ENCODE measurements at regions not wholly inside any gene's neighbourhood (a gene's known extent, or its start where the extent isn't known, plus 50 kb on each side); places are given as distances from the start of the nearest gene placed in this dataset.

DNA sequence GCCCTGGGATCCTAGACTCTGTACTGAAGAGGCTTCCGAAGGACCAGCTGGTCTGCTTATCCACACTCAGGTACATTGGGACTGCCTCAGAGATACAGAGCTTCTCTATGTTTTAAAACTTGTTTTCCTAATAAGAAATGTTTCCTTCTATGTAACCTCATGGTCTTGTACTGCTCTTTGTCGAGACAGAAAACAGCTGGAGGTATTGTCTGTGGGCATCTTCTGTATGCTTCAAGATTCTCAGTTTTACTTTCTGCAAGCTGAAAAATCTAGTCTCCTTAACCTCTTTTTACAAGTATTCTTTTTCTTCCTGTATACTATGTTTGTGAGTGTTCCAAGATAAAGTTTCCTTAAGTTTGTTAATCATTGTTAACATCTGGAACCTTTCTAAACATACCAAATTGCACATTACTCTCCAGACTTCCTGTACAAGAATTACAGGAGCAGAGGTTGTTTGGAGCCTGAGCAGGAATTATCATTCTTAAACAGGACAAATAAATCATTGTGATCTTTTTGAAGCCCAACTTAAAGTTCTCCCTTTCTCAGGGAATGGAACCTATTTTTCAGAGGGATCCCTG lies 358.3 kb upstream of the CFAP20DC start:
- TF ChIP-seq POU2F2 (IDR thresholded peaks at IDR 0.05; ENCODE audit: low read depth, low read length) (no peak), PAX5 (IDR thresholded peaks at IDR 0.05; ENCODE audit: insufficient read depth, low read length, severe bottlenecking) (no peak), POLR2AphosphoS5 (IDR thresholded peaks at IDR 0.05; ENCODE audit: low read depth, low read length) (no peak), SPI1 (IDR thresholded peaks at IDR 0.05; ENCODE audit: low read depth, low read length) (no peak), POLR2A (IDR thresholded peaks at IDR 0.05; ENCODE audit: low read depth, low read length) (no peak), TAF1 (IDR thresholded peaks at IDR 0.05; ENCODE audit: low read depth, low read length) (no peak)
- no peak for DNase-seq (ENCODE audit: insufficient read length, low spot score)
- no peak for FAIRE-seq

DNA sequence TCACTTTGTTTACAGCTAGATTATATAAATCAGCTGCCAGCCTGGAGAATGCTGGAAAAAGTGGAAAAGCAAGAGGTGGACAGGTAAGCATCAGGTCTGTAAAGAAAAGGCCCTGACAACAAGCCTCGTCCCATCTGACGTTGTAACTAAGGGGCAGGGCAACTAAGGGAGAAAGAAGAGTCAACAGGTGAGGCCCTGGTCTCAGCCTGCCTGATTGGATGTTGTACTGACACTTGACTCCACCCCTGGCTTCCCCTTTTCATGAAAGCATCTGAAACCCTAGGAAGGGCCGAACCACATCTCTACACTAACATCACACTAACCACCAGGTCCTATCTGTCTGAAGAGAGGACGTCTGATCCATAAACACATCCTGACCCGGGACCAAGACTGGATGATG lies 357.6 kb upstream of the CFAP20DC start:
- DNase-seq (ENCODE audit: insufficient read length, low spot score) (no peak), FAIRE-seq (peak; percentile 41)
- TF ChIP-seq SPI1 (IDR thresholded peaks at IDR 0.05; ENCODE audit: low read depth, low read length) (peak; percentile 44; the same call in 1 of the 2 replicates), POU2F2 (IDR thresholded peaks at IDR 0.05; ENCODE audit: low read depth, low read length) (no peak)

DNA sequence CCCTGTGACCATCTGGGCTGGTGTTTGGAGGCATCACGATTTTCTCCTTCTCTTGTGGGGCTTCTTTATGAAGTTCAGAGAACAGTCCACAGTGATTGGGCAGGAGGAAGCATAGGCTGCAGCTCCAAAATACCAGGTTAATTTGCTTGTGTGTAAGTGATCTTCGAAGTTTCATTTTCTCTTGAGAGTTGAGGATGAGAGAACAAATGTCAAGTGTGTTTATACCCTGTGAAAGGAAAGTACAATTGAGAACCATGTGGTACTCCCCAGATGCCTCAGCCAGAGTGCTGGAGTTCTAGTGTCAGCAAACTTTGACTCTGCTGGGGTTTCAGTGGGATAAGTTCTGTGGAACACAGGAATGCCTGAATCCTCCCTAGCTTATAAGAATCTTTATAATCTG lies 357.1 kb upstream of the CFAP20DC start:
- no peak for DNase-seq (ENCODE audit: insufficient read length, low spot score)
- TF ChIP-seq TAF1 (IDR thresholded peaks at IDR 0.05; ENCODE audit: low read depth, low read length) (no peak), SPI1 (IDR thresholded peaks at IDR 0.05; ENCODE audit: low read depth, low read length) (no peak), PAX5 (IDR thresholded peaks at IDR 0.05; ENCODE audit: insufficient read depth, low read length, severe bottlenecking) (no peak), POLR2A (IDR thresholded peaks at IDR 0.05; ENCODE audit: low read depth, low read length) (no peak), POLR2AphosphoS5 (IDR thresholded peaks at IDR 0.05; ENCODE audit: low read depth, low read length) (no peak), POU2F2 (IDR thresholded peaks at IDR 0.05; ENCODE audit: low read depth, low read length) (no peak)
- FAIRE-seq = peak; percentile 74

DNA sequence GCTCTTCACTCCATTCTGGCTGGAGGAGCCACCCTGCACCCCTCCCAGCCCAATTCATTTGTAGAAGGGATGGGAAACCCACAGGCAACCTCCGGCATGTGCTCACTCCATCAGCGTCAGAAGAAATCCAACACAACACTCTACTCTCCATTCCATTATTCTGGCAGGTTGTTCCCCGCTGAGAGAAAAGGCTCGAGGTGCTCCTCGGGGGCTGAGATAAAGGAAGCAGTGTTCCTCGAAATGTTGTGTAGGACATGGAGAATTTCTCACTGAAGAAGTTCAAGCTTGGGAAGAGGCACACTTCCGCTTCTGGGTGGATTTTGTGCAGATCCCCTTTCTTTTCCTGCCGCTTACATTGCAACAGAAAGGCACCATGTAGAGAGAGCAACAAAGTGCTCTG lies 355.0 kb upstream of the CFAP20DC start:
- TF ChIP-seq POLR2A (IDR thresholded peaks at IDR 0.05; ENCODE audit: low read depth, low read length) (no peak), POU2F2 (IDR thresholded peaks at IDR 0.05; ENCODE audit: low read depth, low read length) (no peak), TAF1 (IDR thresholded peaks at IDR 0.05; ENCODE audit: low read depth, low read length) (no peak), PAX5 (IDR thresholded peaks at IDR 0.05; ENCODE audit: insufficient read depth, low read length, severe bottlenecking) (no peak), SPI1 (IDR thresholded peaks at IDR 0.05; ENCODE audit: low read depth, low read length) (no peak), POLR2AphosphoS5 (IDR thresholded peaks at IDR 0.05; ENCODE audit: low read depth, low read length) (no peak)
- FAIRE-seq (no peak), DNase-seq (ENCODE audit: insufficient read length, low spot score) (no peak)

GRCh38 chr3:59404064-59404463 lies 354.2 kb upstream of the CFAP20DC start:
- no peak for FAIRE-seq
- DNase-seq (ENCODE audit: insufficient read length, low spot score) = no peak
- TF ChIP-seq TAF1 (IDR thresholded peaks at IDR 0.05; ENCODE audit: low read depth, low read length) = no peak
- TF ChIP-seq POLR2AphosphoS5 (IDR thresholded peaks at IDR 0.05; ENCODE audit: low read depth, low read length) = no peak
- no peak for TF ChIP-seq SPI1 (IDR thresholded peaks at IDR 0.05; ENCODE audit: low read depth, low read length)
- no peak for TF ChIP-seq PAX5 (IDR thresholded peaks at IDR 0.05; ENCODE audit: insufficient read depth, low read length, severe bottlenecking)
- no peak for TF ChIP-seq POLR2A (IDR thresholded peaks at IDR 0.05; ENCODE audit: low read depth, low read length)
- no peak for TF ChIP-seq POU2F2 (IDR thresholded peaks at IDR 0.05; ENCODE audit: low read depth, low read length)

DNA sequence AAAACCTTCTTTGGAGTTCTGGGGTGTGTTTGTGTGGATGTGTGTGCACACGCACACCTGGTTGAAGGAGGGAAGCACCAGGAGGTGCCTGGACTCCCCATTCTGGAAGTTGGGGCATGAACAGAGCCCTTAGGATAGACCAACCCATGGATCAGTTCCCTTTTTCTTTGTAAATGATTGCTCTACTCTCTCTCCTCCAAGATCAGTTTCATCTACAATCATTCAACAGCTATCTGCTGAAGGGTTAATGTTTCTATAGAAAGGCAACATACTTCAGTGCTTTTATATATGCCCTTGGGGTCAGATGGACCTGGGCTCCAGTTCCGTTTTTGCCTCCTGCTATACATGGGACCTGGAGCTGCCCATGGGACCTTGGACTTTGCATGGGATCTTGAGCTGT lies 352.1 kb upstream of the CFAP20DC start:
- DNase-seq (ENCODE audit: insufficient read length, low spot score) (no peak), FAIRE-seq (no peak)
- TF ChIP-seq POLR2AphosphoS5 (IDR thresholded peaks at IDR 0.05; ENCODE audit: low read depth, low read length) = no peak
- TF ChIP-seq TAF1 (IDR thresholded peaks at IDR 0.05; ENCODE audit: low read depth, low read length) = no peak
- no peak for TF ChIP-seq PAX5 (IDR thresholded peaks at IDR 0.05; ENCODE audit: insufficient read depth, low read length, severe bottlenecking)
- no peak for TF ChIP-seq POU2F2 (IDR thresholded peaks at IDR 0.05; ENCODE audit: low read depth, low read length)
- TF ChIP-seq SPI1 (IDR thresholded peaks at IDR 0.05; ENCODE audit: low read depth, low read length) = no peak
- TF ChIP-seq POLR2A (IDR thresholded peaks at IDR 0.05; ENCODE audit: low read depth, low read length) = no peak

- no peak for DNase-seq (ENCODE audit: insufficient read length, low spot score)
- TF ChIP-seq POLR2A (IDR thresholded peaks at IDR 0.05; ENCODE audit: low read depth, low read length) = no peak
- TF ChIP-seq SPI1 (IDR thresholded peaks at IDR 0.05; ENCODE audit: low read depth, low read length) = no peak
- no peak for TF ChIP-seq TAF1 (IDR thresholded peaks at IDR 0.05; ENCODE audit: low read depth, low read length)
- no peak for TF ChIP-seq PAX5 (IDR thresholded peaks at IDR 0.05; ENCODE audit: insufficient read depth, low read length, severe bottlenecking)
- TF ChIP-seq POU2F2 (IDR thresholded peaks at IDR 0.05; ENCODE audit: low read depth, low read length) = no peak
- TF ChIP-seq POLR2AphosphoS5 (IDR thresholded peaks at IDR 0.05; ENCODE audit: low read depth, low read length) = no peak
- no peak for FAIRE-seq
Observed at GRCh38 chr3:59392116-59392515, 342.3 kb upstream of the CFAP20DC start.

DNA sequence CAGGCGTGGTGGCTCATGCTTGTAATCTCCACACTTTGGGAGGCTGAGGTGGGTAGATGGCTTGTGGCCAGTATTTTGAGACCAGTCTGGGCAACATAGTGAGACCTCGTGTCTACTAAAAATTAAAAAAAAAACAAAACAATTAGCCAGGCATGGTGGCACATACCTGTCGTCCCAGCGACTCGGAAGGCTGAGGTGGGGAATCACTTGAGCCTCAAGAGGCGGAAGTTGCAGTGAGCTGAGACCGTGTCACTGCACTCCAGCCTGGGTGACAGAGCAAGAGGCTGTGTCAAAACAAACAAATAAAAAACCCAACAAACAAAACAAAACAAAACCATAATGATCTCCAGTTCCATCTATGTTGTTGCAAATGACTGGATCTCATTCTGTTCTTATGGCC lies 341.3 kb upstream of the CFAP20DC start:
- DNase-seq (ENCODE audit: insufficient read length, low spot score) (no peak), FAIRE-seq (no peak)
- TF ChIP-seq PAX5 (IDR thresholded peaks at IDR 0.05; ENCODE audit: insufficient read depth, low read length, severe bottlenecking) = no peak
- TF ChIP-seq POLR2A (IDR thresholded peaks at IDR 0.05; ENCODE audit: low read depth, low read length) = no peak
- no peak for TF ChIP-seq POU2F2 (IDR thresholded peaks at IDR 0.05; ENCODE audit: low read depth, low read length)

GRCh38 chr3:59388555-59389270 lies 338.9 kb upstream of the CFAP20DC start:
- FAIRE-seq (peak; percentile 83), DNase-seq (ENCODE audit: insufficient read length, low spot score) (no peak)
- TF ChIP-seq SPI1 (IDR thresholded peaks at IDR 0.05; ENCODE audit: low read depth, low read length) = peak; percentile 96
- TF ChIP-seq TAF1 (IDR thresholded peaks at IDR 0.05; ENCODE audit: low read depth, low read length) = no peak
- no peak for TF ChIP-seq POU2F2 (IDR thresholded peaks at IDR 0.05; ENCODE audit: low read depth, low read length)
- TF ChIP-seq PAX5 (IDR thresholded peaks at IDR 0.05; ENCODE audit: insufficient read depth, low read length, severe bottlenecking) = no peak
- no peak for TF ChIP-seq POLR2A (IDR thresholded peaks at IDR 0.05; ENCODE audit: low read depth, low read length)
- TF ChIP-seq POLR2AphosphoS5 (IDR thresholded peaks at IDR 0.05; ENCODE audit: low read depth, low read length) = no peak

- TF ChIP-seq POU2F2 (IDR thresholded peaks at IDR 0.05; ENCODE audit: low read depth, low read length) (no peak), SPI1 (IDR thresholded peaks at IDR 0.05; ENCODE audit: low read depth, low read length) (peak; percentile 84)
- peak; percentile 41 for DNase-seq (ENCODE audit: insufficient read length, low spot score)
- peak; percentile 84 for FAIRE-seq
Observed at GRCh38 chr3:59386165-59386564, 336.3 kb upstream of the CFAP20DC start.

Data from GM12891 (cell line).